NCI-H2196 (cell line): ENCODE measurements at regions not wholly inside any gene's neighbourhood (a gene's known extent, or its start where the extent isn't known, plus 50 kb on each side); places are given as distances from the start of the nearest gene placed in this dataset.
A peak's percentile ranks its signal among the peaks of the same experiment; 100 is the strongest.
"Not testable (repeated sequence)": the region's sequence is repeated elsewhere in the genome, so short reads cannot be mapped to it uniquely, and the experiment has no call there.

Experiments
- DNase-seq: peaks from one replicate; lab custom pipeline; 2025; ENCODE audit not compliant: unreplicated experiment; lab: John Stamatoyannopoulos, UW

DNA sequence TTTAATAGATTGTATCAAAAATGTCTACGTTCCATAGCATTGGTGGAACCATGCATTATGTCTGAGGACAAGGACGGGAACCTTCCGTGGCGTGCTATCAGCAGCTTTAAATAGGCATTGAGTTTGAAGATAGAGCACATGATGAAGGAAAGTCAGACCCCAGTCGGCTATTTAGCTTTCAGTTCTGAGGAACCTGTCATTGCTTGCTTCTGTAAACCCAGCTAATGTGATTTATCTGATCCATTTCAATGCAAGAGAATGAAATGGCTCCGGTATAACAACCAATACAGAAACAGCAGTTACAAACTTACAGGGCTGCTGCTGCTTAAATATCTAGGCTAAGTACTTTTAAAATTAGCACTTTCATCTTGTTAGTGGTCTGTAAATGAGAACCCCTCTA, 503.3 kb downstream of the RNF144A start:
- no peak for DNase-seq

DNA sequence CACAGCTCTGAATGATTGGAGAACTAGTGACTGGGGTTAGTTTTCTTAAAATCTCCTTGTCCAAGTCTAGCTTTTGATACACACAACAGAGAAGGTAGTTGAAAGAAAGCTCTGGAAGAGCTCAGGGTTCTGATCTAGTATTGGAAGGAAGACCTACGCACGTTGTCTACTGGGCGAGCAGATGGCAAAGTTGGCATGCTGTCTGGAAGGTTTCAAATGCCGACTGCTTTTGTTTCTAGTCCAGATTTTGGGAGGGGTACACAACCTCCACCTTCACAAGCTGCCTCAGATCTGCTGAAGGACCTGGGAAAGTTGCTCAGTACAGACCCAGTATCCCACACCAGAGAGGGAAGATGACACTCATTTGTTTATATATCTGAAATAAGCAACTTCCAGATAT, 507.3 kb downstream of the RNF144A start:
- DNase-seq, result no peak

DNA sequence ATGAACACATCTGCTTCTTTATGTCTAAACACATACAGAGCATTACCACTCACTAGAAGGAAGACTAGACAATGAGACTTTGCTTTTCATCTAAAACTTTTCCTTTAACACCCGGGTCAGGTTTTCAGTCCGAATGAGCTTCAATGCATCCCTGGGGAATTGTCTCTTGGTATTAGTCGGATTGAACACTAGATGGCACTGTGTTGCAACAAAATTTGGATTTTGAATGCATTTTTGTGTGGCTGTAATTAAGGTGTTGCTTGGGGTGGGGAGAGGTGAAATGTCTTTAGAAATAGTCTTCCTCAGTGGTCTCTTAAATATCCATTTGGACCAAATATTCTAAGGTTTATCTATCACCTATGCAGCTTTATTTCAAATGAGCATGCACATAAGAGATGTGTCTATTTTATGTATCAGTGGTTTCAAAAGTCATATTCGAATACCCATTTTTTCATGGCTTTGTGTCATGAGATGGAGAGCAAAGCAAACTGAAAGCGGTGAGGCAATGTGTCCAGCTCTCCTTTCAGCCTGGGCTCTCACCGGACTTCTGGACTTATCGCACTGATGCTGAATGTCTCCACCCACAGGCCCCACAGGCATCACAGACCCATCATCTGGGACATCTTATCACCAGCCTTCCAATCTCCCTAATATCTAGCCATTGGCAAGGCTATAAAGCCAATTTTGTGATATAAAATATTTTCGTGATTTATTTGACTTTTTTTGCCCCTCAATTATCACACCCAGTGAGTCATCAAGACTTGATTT, 510.3 kb downstream of the RNF144A start:
- DNase-seq, result peak; percentile 75

DNA sequence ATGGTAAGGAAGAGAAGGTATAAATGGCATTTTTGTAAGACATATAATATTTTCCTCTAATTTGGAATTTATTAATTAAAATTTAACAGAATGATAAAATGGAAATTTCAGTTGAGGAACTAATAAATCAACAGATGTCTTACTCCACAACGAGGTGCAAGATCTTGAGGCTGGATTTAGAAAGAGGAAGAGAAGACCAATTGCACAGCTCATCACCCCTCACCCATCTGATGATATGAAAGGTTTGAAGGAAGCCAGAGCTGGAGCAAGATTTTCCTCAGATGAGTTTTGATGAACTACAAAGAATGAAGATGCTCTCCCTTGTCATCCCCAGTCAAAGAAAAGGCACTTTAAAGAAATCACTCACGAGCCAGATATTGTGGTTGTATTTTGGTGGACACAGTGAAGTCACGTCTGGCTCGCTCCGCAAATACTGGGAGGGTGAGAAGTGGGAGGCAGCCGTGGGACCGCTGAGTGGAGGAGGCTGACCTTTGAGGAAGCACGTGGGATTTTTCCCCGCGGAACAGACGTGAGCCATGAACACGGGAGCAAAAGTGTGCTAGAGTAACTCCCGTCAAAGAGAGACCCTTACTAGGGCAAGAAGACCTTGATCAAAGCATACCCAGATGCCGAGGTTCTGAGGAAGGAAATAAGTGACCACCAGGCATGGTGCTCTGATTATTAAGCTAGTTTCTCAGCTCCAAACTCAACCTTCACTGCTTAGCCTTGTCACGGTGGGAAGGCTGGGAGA, 511.4 kb downstream of the RNF144A start:
- DNase-seq, result no peak

DNA sequence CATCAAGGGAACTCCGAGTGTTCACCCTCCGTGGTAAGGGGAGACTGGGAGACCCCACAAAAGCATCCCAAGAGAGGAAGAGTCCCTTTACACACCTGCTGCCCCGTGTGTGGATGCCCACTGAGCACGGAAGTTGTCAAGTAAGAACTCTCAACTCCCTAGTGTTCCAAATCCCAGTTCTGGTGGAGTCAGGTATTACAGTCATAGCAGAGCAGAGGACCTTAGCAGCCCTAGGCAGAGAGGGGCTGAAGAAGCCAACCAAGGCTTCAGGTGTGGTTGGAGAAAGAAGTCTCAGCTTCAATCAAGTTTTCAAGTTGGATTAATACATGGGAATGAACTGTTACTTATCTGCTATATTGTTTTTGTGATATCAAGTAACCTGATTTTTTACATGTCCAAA, 512.5 kb downstream of the RNF144A start:
- no peak for DNase-seq

DNA sequence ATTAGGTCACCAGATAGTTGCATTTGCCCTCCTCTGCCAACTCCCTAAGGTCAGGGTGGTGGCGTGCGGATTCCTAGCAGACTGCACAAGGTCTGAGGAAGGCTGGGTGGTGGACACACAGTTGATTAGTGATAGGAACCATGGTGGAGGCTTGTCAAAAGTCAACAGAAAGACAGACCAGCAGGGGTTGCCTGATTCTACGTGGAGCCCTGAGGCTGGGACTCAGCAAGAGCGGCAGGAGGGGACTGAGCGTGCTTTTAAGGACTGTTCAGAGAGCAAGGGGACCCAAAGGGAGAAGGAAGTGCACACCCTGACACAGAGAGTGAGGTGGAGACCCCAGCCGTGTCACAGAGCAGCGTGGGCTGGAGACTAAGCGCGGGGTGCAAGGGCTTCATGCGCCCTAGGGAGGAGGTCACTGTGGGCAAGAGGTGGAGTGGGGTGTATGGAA, 513.2 kb downstream of the RNF144A start:
- DNase-seq, result no peak

DNA sequence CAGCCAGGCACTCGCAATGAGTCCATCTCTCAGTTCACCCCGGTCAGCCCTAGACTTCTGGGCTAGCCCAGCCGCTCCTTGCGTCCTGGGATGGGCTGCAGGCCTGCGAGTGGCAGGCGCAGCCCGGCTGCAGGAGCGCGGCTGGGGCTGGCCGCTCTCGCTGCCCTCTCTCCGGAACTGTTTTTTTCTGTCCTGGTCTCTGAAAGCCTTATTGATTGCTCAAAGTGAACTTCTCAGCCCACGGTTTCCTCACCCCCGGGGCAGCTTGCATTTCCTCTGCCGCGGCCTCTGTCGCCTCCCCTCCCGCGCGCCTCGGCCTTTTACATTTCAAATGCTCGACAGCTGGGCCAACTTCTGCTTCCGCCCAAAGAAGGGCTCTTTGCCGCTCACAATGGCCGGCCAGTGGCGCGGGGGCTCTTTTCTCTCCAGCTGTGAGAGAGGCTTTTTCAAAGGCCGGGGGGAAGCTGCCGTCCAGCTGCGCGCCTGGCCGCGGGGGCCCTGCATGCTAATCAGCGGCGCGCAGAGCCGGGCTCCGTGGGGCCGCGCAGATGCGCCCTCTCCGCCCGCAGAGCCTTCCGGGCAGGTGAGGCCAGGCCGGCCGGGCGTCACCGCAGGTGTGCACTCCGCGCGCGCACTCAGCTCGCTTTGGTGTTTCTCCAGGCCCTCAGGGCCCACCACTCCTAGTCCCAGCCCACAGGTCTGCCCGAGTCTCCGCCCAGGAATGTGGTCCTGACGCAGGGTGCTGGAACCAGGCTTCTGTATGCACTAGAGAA, 513.8 kb downstream of the RNF144A start:
- no peak for DNase-seq

DNA sequence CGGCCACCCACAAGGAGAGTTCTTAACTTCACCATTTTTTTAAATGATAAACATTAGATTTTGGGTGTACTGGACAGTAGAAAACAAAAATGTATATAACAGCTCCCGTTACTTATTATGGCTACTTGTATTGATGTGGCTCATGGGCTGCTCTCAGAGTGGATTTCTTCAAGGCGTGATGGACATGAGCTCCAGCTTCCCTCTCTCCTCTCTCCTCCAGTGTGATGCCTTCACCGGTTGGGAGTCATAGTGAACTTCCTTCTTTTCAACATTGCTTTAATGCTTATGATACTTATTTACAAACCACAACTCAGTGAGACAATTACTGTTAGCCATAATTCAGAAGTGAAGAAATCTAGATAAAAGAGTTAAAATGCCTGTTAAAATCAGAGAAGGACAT, 515.2 kb downstream of the RNF144A start:
- no peak for DNase-seq

DNA sequence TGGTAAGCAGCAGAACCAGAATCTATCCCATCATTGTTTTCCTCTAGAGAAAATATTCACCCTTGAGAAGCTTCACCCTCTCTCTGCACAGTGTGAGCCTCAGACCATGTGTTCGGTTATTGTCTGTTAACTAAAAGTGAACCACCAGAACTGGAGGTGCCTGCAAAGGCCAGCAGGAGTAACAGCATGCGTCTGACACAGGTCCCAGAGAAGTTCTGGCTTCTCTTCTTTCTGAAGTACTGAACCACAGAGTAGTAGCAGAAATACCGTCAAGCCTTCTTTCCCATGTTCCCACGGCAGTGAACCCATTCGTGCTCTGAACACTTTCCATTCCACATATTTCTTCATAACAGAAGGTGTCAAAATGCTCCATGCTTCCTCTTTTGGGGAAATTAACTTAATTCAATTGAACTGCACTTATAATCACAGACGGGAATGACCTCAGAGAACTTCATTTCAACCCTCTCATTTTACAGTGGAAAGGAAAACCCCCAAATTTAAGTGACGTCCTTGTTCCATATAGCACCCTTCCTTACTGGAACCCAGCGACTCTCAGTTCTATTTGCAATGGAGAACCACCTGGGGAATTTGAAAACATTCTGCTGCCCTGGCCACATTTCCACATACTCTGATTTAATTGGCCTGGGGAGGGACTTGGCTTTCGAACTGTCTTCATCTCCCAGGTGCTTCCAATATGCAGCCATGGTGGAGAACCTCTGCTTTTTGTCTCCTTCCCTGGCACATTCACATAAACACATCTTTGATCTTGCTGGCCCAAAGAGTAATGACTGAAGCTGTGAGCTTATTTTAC, 519.1 kb downstream of the RNF144A start:
- no peak for DNase-seq

DNA sequence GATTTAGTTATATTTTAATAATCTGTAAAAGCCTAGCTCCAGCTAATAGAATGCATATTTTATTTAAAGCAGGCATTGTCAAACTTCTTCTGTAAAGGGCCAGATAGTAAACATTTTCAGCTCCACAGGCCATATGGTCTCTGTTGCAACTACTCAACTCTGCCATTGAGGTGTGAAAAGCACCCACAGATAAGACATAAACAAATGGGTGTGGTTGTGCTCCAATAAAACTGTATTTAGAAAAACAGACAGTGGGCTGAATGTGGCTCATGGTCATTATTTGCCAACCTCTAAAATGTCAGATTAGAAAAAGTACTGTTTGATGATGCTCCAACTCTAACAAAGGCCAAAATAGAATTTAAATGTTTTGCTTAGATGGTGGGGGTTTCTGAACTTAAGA, 519.9 kb downstream of the RNF144A start:
- no peak for DNase-seq

DNA sequence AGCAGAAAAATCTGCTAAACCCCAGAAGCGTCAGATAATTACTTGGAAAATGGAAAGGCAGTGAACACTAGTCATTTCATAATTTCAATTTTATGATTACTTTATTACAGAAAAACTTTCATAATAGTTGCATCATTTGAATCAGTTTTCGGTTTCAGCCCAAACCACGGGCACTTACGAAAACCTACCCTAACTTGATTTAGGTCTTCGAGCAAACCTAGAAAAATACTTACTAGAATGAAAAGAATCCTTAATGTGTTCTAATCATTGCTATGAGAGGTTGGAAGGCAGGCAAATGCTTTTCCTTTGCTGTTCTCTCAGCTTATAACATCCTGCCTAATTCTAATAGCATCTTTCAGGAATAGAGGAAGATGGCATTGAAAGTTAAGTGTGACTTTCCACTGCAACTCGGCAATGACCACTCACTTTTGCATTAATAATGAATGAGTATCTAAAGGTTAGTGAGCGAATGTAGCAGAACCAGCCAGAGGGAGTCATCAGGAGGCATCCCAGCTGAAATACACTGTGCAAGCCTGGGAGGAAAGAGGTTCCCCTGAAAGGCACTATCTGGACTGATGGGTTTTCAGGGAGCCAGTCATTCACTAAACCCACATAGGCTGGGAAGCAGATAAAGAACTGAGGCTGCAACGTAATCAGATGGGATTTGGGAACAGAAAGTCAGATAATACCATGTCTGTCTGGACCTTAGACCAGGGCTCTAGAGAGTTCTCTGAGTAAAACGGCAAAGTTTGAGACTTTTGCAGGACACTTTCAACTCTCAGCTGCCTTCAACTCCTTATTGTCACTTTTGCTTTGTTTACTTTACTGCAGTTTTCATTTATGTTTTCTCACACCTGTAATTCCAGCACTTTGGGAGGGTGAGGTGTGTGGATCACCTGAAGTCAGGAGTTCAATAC, 520.8 kb downstream of the RNF144A start:
- no peak for DNase-seq

DNA sequence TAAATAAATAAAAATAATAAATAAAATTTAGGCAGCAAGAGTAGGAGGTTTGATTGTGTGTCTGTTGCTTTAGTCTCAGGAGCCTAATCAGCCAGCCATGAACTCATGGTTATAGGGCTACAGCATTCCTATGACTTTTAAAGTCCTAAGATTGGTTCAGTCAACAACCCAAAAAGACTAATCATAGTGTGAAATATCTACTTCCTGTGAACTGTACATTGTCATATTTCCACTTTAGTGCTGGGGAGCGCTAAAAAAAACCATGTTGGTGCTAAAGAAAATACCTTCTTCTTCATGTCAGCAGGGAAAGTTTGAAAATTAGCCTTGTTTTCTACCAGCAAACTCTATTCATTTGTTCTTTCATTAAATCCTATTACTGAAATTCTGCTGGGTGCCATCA, 521.6 kb downstream of the RNF144A start:
- DNase-seq, result no peak

DNA sequence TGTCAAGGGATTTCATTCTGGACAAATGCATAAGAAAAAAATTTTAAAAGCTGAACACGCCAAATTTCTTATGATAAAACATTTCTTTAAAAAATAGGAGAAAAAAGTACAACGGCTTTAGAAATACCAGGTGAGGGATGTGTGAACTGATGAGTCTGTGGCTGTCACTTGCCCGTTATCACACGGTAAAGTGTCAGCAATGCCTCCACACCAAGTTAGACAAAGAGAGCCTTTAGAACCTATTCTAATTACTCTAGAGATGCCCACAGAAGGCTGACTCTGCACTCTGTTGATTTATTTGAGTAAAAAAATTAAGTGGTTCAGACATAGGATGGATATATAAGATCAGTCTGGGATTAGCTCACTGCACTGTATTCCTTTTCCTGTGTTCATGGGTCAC, 523.8 kb downstream of the RNF144A start:
- DNase-seq, result no peak

DNA sequence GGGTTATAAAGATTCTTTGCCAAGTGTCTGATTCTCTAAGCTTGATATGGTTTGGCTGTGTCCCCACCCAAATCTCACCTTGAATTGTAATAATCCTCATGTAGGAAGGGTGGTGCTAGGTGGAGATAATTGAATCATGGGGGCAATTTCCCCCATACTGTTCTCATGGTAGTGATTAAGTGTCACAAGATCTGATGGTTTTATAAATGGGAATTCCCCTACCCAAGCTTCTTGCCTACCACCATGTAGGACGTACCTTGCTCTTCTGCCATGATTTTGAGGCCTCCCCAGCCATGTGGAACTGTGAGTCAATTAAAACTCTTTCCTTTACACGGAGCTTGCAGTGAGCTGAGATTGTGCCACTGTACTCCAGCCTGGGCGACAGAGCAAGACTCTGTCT, 524.6 kb downstream of the RNF144A start:
- DNase-seq, result not testable (repeated sequence)

DNA sequence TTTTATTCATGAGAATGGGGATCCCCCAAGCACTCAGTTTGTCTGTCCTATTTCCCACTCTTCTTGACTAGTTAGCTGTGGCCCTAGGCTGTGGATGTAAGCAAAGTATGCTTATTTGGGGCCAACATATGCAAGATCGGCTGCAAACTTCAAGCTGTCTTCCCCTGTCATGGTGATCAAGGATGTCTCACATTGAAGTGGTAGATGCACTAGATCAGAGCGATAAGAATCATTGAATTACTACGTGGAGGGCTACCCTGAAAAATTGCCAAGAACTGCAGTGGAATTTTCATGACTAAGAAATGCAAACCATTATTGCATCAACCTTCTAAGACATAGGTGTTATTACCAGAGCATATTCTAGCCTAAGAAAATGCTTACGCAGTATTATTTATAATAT, 527.4 kb downstream of the RNF144A start:
- no peak for DNase-seq

DNA sequence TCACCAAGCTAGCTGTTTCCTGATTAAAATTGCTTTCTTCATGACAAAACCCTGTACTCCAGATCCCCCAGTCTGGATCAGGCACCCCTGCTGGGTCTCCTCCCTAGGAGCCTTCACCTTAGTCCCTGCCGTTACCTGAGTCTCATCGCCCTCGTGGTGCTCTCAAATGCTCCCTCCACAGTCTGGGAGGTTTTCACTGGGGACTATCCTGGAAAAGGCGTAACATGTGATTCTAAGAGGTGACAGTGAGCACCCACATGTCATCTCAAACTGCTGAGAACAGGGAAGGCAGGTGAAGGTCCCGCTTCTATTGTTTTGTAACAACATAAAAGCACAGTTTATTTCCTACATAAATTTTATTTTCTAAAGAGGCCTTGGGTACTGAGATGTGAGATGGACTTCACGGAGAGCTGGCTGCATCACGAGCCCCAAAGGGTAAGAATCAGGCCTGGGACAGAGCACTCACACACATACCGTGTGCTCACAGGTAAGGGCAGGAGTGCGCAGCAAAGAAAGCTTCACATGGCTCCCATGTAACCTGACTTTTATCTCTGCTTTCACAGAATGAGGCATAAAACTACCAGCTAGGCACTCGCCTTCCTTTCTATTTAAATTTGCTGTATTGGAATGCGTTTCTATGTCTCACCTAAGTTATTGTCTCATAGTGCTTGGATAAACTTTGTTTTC, 531.5 kb downstream of the RNF144A start:
- no peak for DNase-seq

DNA sequence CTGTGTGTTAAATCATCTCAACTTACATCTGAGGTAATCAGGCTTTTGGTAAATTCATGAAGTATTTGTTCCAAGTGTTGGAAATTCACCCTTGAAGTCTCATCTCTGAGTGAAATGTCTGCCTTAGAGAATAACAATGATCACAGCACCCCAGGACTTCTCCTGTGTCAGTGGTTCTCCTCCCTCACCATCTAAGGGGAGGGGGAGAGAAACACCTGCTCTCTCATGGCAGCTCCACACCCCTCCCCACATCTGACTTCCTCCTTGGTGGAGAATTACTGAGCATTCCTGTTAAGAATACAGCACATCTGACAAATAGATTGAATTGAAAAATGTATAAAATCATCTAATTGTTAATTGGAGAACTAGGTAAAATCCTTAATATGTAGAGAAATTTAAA, 532.1 kb downstream of the RNF144A start:
- DNase-seq, result no peak

DNA sequence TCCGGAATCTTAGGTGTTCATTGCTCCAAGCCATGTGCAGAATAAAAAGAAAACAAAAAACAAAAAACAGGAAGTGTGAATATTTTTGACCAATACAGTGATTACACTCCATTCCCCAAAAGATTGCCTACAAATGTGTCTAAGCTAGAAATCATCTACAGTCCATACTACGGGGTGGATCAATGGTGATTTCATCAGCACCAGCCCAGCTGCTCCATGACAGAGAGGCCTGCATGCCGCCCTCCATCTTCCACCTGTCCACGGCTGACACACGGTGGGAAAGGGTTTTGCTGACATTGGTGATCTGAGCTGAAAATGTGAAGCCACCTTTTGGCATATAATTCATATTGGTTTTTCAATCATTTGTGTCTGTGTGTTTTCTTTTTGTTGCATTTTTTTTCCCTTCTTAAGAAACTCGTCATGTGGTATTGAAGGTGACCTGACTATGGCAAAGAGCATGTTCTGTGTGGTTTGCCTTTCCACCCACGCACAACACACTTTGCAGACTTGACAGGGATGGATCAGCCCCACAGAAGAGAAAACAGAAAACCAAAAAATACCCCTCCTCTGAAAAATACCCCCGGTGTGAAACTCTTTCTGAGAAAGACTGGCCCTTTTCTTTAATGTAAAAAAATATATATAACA, 533.1 kb downstream of the RNF144A start:
- no peak for DNase-seq

DNA sequence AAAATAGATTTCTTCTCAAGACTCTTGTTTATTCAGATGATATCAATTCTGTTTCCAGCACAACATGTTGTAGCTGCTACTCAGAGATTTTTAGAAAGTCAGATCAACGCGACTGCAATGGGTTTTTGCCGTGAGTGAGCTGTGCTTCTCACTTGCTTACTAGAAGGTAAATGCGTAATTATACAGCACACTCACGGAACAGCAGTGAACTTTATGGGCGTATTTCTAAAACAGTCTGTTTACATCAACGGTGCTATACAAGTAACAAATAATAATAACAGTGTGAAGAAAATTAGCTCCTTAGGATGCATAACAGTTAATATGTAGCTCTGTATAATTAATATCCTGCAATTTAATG, 533.6 kb downstream of the RNF144A start:
- no peak for DNase-seq
